BLaER1 treated with 17β-estradiol and CSF1 and Interleukin-3, amounts not matched to agents 10 nM and 100 nM (cell line): ENCODE measurements at regions not wholly inside any gene's neighbourhood (a gene's known extent, or its start where the extent isn't known, plus 50 kb on each side); places are given as distances from the start of the nearest gene placed in this dataset.

Experiments used
- H3K27ac ChIP-seq, 11 experiments: shearing (Covaris generic); formaldehyde crosslinking; 2 replicates each; pipeline ENCODE4 v1.8.1; 2022
- H3K27me3 ChIP-seq, 11 experiments: shearing (Covaris generic); formaldehyde crosslinking; 2 replicates each; pipeline ENCODE4 v1.8.1; 2022
- H3K36me3 ChIP-seq, 11 experiments: shearing (Covaris generic); formaldehyde crosslinking; 2 replicates each; pipeline ENCODE4 v1.8.1; 2022
- H3K4me1 ChIP-seq, 10 experiments: shearing (Covaris generic); formaldehyde crosslinking; 2 replicates each; pipeline ENCODE4 v1.8.1; 2022
- H3K4me2 ChIP-seq, 11 experiments: shearing (Covaris generic); formaldehyde crosslinking; 2 replicates each; pipeline ENCODE4 v1.8.1; 2022
- H3K4me3 ChIP-seq, 10 experiments: shearing (Covaris generic); formaldehyde crosslinking; 2 replicates each; pipeline ENCODE4 v1.8.1; 2022
- H3K9ac ChIP-seq, 11 experiments: shearing (Covaris generic); formaldehyde crosslinking; 2 replicates each; pipeline ENCODE4 v1.8.1; 2022
- H3K9me3 ChIP-seq, 11 experiments: shearing (Covaris generic); formaldehyde crosslinking; replicated peaks in 1 of 11; 2 replicates each; pipeline ENCODE4 v1.8.1; 2022
- H4K20me1 ChIP-seq, 11 experiments: shearing (Covaris generic); formaldehyde crosslinking; 2 replicates each; pipeline ENCODE4 v1.8.1; 2022
- Cebpa-rat ChIP-seq, 11 experiments: shearing (Covaris generic); IDR thresholded peaks; 2 replicates each; pipeline ENCODE4 v1.8.1; 2022

- no peaks in the 10 kb centered on the region for H3K4me1 ChIP-seq
- no peak for TF ChIP-seq Cebpa-rat (IDR thresholded peaks at IDR 0.05)
Observed at GRCh38 chr5:164885179-164885578, 1379.8 kb downstream of the MAT2B start.

GRCh38 chr5:164893071-164893470, 1387.7 kb downstream of the MAT2B start:
- no peaks in the 10 kb centered on the region for H3K36me3 ChIP-seq
- H3K4me2 ChIP-seq = no peak overlapping the region
- H3K27ac ChIP-seq = no peak overlapping the region
- peaks cover 7 to 25% (median 8%) of the 10 kb centered on the region in 11 experiments; a peak in 20 of 22 replicates for H3K9me3 ChIP-seq
- H3K4me3 ChIP-seq = no peak overlapping the region
- H3K9ac ChIP-seq = no peak overlapping the region
- H3K27me3 ChIP-seq = no peaks in the 10 kb centered on the region
- H4K20me1 ChIP-seq = no peaks in the 10 kb centered on the region
- H3K4me1 ChIP-seq = no peaks in the 10 kb centered on the region
- no peak for TF ChIP-seq Cebpa-rat (IDR thresholded peaks at IDR 0.05)

More at GRCh38 chr5:164885179-164885578, 1379.8 kb downstream of the MAT2B start:
- Histone ChIP-seq H3K9me3 (no peaks in the 10 kb centered on the region), H3K9ac (no peak overlapping the region), H3K27ac (no peak overlapping the region), H4K20me1 (no peaks in the 10 kb centered on the region), H3K36me3 (no peaks in the 10 kb centered on the region), H3K27me3 (no peaks in the 10 kb centered on the region), H3K4me2 (no peak overlapping the region), H3K4me3 (no peak overlapping the region)

GRCh38 chr5:164898705-164899104, 1393.3 kb downstream of the MAT2B start:
- Histone ChIP-seq H3K4me1 (no peaks in the 10 kb centered on the region), H3K4me3 (no peak overlapping the region), H3K9me3 (peaks cover 0 to 9% (median 0%) of the 10 kb centered on the region in 11 experiments; a peak in 3 of 22 replicates), H3K4me2 (no peak overlapping the region), H3K27me3 (no peaks in the 10 kb centered on the region), H3K36me3 (no peaks in the 10 kb centered on the region), H3K9ac (no peak overlapping the region), H3K27ac (no peak overlapping the region), H4K20me1 (no peaks in the 10 kb centered on the region)
- no peak for TF ChIP-seq Cebpa-rat (IDR thresholded peaks at IDR 0.05)

GRCh38 chr5:164909673-164910072, 1404.3 kb downstream of the MAT2B start:
- Histone ChIP-seq H3K4me3 (no peak overlapping the region), H4K20me1 (no peaks in the 10 kb centered on the region), H3K4me2 (no peak overlapping the region), H3K36me3 (no peaks in the 10 kb centered on the region), H3K4me1 (no peaks in the 10 kb centered on the region), H3K27ac (no peak overlapping the region), H3K9me3 (no peaks in the 10 kb centered on the region), H3K9ac (no peak overlapping the region), H3K27me3 (no peaks in the 10 kb centered on the region)
- no peak for TF ChIP-seq Cebpa-rat (IDR thresholded peaks at IDR 0.05)

- Histone ChIP-seq H3K9me3 (peaks cover 13 to 32% (median 18%) of the 10 kb centered on the region in 11 experiments; a peak in 21 of 22 replicates), H3K4me1 (no peaks in the 10 kb centered on the region), H3K27ac (no peak overlapping the region), H3K4me3 (no peak overlapping the region), H3K4me2 (no peak overlapping the region), H4K20me1 (no peaks in the 10 kb centered on the region), H3K27me3 (no peaks in the 10 kb centered on the region), H3K36me3 (no peaks in the 10 kb centered on the region), H3K9ac (no peak overlapping the region)
- no peak for TF ChIP-seq Cebpa-rat (IDR thresholded peaks at IDR 0.05)
Observed at GRCh38 chr5:164921722-164922121, 1416.3 kb downstream of the MAT2B start.

GRCh38 chr5:164934039-164934438, 1428.6 kb downstream of the MAT2B start:
- Histone ChIP-seq H3K36me3 (no peaks in the 10 kb centered on the region), H3K27ac (no peak overlapping the region)

GRCh38 chr5:164934561-164934960, 1429.1 kb downstream of the MAT2B start:
- Histone ChIP-seq H3K9ac (no peak overlapping the region), H3K4me3 (no peak overlapping the region), H3K4me2 (no peak overlapping the region), H3K9me3 (0 out of 22 replicates have a peak, but pooled peaks cover 0 to 5% (median 0%) of the 10 kb centered on the region in 11 experiments), H3K27ac (no peak overlapping the region), H3K36me3 (no peaks in the 10 kb centered on the region), H3K27me3 (no peaks in the 10 kb centered on the region), H4K20me1 (no peaks in the 10 kb centered on the region), H3K4me1 (no peaks in the 10 kb centered on the region)
- no peak for TF ChIP-seq Cebpa-rat (IDR thresholded peaks at IDR 0.05)

More at GRCh38 chr5:164934039-164934438, 1428.6 kb downstream of the MAT2B start:
- Histone ChIP-seq H4K20me1 (no peaks in the 10 kb centered on the region), H3K9ac (no peak overlapping the region), H3K9me3 (peaks cover 0 to 5% (median 0%) of the 10 kb centered on the region in 11 experiments; a peak in 2 of 22 replicates), H3K27me3 (no peaks in the 10 kb centered on the region), H3K4me3 (no peak overlapping the region), H3K4me2 (no peak overlapping the region), H3K4me1 (no peaks in the 10 kb centered on the region)
- TF ChIP-seq Cebpa-rat (IDR thresholded peaks at IDR 0.05) = no peak

GRCh38 chr5:164941132-164941531, 1435.7 kb downstream of the MAT2B start:
- Histone ChIP-seq H3K27me3 (no peaks in the 10 kb centered on the region), H3K9me3 (no peaks in the 10 kb centered on the region), H3K4me1 (no peaks in the 10 kb centered on the region), H4K20me1 (no peaks in the 10 kb centered on the region), H3K4me2 (no peak overlapping the region), H3K36me3 (no peaks in the 10 kb centered on the region), H3K4me3 (no peak overlapping the region), H3K9ac (no peak overlapping the region), H3K27ac (no peak overlapping the region)
- TF ChIP-seq Cebpa-rat (IDR thresholded peaks at IDR 0.05) = no peak

- H3K9me3 ChIP-seq = no peaks in the 10 kb centered on the region
- no peak overlapping the region for H3K4me3 ChIP-seq
- no peak overlapping the region for H3K4me2 ChIP-seq
- H3K27me3 ChIP-seq = no peaks in the 10 kb centered on the region
- TF ChIP-seq Cebpa-rat (IDR thresholded peaks at IDR 0.05) = no peak
- H3K27ac ChIP-seq = no peak overlapping the region
- H3K4me1 ChIP-seq = no peaks in the 10 kb centered on the region
- H3K36me3 ChIP-seq = no peaks in the 10 kb centered on the region
- H4K20me1 ChIP-seq = no peaks in the 10 kb centered on the region
- H3K9ac ChIP-seq = no peak overlapping the region
Observed at GRCh38 chr5:164950927-164951326, 1445.5 kb downstream of the MAT2B start.

- no peak for TF ChIP-seq Cebpa-rat (IDR thresholded peaks at IDR 0.05)
- Histone ChIP-seq H3K36me3 (no peaks in the 10 kb centered on the region), H3K9me3 (no peaks in the 10 kb centered on the region), H3K4me1 (no peaks in the 10 kb centered on the region), H4K20me1 (no peaks in the 10 kb centered on the region), H3K4me2 (no peak overlapping the region), H3K27ac (no peak overlapping the region), H3K9ac (no peak overlapping the region), H3K4me3 (no peak overlapping the region), H3K27me3 (no peaks in the 10 kb centered on the region)
Observed at GRCh38 chr5:164951570-164951969, 1446.2 kb downstream of the MAT2B start.
